ENCODE measurements at regions not wholly inside any gene's neighbourhood (a gene's known extent, or its start where the extent isn't known, plus 50 kb on each side); places are given as distances from the start of the nearest gene placed in this dataset.

GRCh38 chr12:124230789-124231188 lies 64.1 kb upstream of the RFLNA start:
- Histone ChIP-seq H3K27ac (no peak overlapping the region), H3K4me3 (no peak overlapping the region), H3K4me1 (replicated peaks in 1 of 2) (peaks cover 0 to 2% of the 10 kb centered on the region in 2 donors)
- no peak for ATAC-seq (replicated peaks in 6 of 8)
- WGBS, 10 experiments, result 65 to 100% (median 89%) methylated on average over 1 to 3 of the region's 3 CpGs; no CpG with 5 or more reads in 2 of the 10 experiments
- in situ Hi-C loops (cut with MboI; ENCODE audit: low pct_unique_long_range_greater_than_20kb in 2 of 9, low sequenced_read_pairs in 9 of 9, unreplicated experiment in 9 of 9), result no loop called here

- WGBS, 10 experiments, result 60 to 100% (median 94%) methylated on average over 1 to 10 of the region's 19 CpGs; no CpG with 5 or more reads in 1 of the 10 experiments
- Histone ChIP-seq H3K4me1 (replicated peaks in 1 of 2) (peaks cover 0 to 2% of the 10 kb centered on the region in 2 donors), H3K4me3 (no peak overlapping the region), H3K27ac (no peak overlapping the region)
- ATAC-seq (replicated peaks in 6 of 8), result peak in 1 of 8 experiments; percentile 61
- in situ Hi-C loops (cut with MboI; ENCODE audit: low pct_unique_long_range_greater_than_20kb in 2 of 9, low sequenced_read_pairs in 9 of 9, unreplicated experiment in 9 of 9), result no loop called here
These were observed 62.8 kb upstream of the RFLNA start for GRCh38 chr12:124231980-124232653.

GRCh38 chr12:124232654-124232987 lies 62.3 kb upstream of the RFLNA start:
- Histone ChIP-seq H3K4me3 (no peak overlapping the region), H3K4me1 (replicated peaks in 1 of 2) (peaks cover 0 to 2% of the 10 kb centered on the region in 2 donors), H3K27ac (no peak overlapping the region)
- WGBS, 10 experiments, result 33 to 90% (median 86%) methylated on average over 1 to 3 of the region's 3 CpGs; no CpG with 5 or more reads in 4 of the 10 experiments
- in situ Hi-C loops (cut with MboI; ENCODE audit: low pct_unique_long_range_greater_than_20kb in 2 of 9, low sequenced_read_pairs in 9 of 9, unreplicated experiment in 9 of 9), result no loop called here
- no peak for ATAC-seq (replicated peaks in 6 of 8)

GRCh38 chr12:124233041-124233796 lies 61.7 kb upstream of the RFLNA start:
- Histone ChIP-seq H3K4me3 (no peak overlapping the region), H3K27ac (no peak overlapping the region), H3K4me1 (replicated peaks in 1 of 2) (peaks cover 0 to 2% of the 10 kb centered on the region in 2 donors)
- in situ Hi-C loops (cut with MboI; ENCODE audit: low pct_unique_long_range_greater_than_20kb in 2 of 9, low sequenced_read_pairs in 9 of 9, unreplicated experiment in 9 of 9), result no loop called here
- WGBS, 10 experiments, result 40 to 100% (median 87%) methylated on average over 1 to 5 of the region's 5 CpGs; no CpG with 5 or more reads in 2 of the 10 experiments
- ATAC-seq (replicated peaks in 6 of 8), result peak in 2 of 8 experiments; percentile 38 to 79

GRCh38 chr12:124233846-124234640 lies 60.9 kb upstream of the RFLNA start:
- ATAC-seq (replicated peaks in 6 of 8), result peak in 2 of 8 experiments; percentile 22 to 53
- Histone ChIP-seq H3K4me1 (replicated peaks in 1 of 2) (no peaks in the 10 kb centered on the region), H3K27ac (no peak overlapping the region), H3K4me3 (no peak overlapping the region)
- in situ Hi-C loops (cut with MboI; ENCODE audit: low pct_unique_long_range_greater_than_20kb in 2 of 9, low sequenced_read_pairs in 9 of 9, unreplicated experiment in 9 of 9), result no loop called here
- WGBS, 10 experiments, result 16 to 100% (median 83%) methylated on average over 1 to 6 of the region's 8 CpGs; no CpG with 5 or more reads in 1 of the 10 experiments

GRCh38 chr12:124236625-124237031 lies 58.3 kb upstream of the RFLNA start:
- in situ Hi-C loops (cut with MboI; ENCODE audit: low pct_unique_long_range_greater_than_20kb in 2 of 9, low sequenced_read_pairs in 9 of 9, unreplicated experiment in 9 of 9), result no loop called here
- WGBS, 10 experiments, result 0 to 100% (median 72%) methylated on average over 1 to 5 of the region's 5 CpGs; no CpG with 5 or more reads in 2 of the 10 experiments
- no peak overlapping the region for H3K27ac ChIP-seq
- H3K4me3 ChIP-seq, result no peak overlapping the region
- peak in 1 of 8 experiments; percentile 56 for ATAC-seq (replicated peaks in 6 of 8)
- no peaks in the 10 kb centered on the region for H3K4me1 ChIP-seq (replicated peaks in 1 of 2)

- H3K27ac ChIP-seq, result no peak overlapping the region
- in situ Hi-C loops (cut with MboI; ENCODE audit: low pct_unique_long_range_greater_than_20kb in 2 of 9, low sequenced_read_pairs in 9 of 9, unreplicated experiment in 9 of 9), result no loop called here
- no peak for ATAC-seq (replicated peaks in 6 of 8)
- WGBS, 10 experiments, result 20 to 80% (median 60%) methylated on average over 1 to 4 of the region's 4 CpGs; no CpG with 5 or more reads in 3 of the 10 experiments
- no peak overlapping the region for H3K4me3 ChIP-seq
- H3K4me1 ChIP-seq (replicated peaks in 1 of 2), result no peaks in the 10 kb centered on the region
These were observed 56.0 kb upstream of the RFLNA start for GRCh38 chr12:124238886-124239285.

GRCh38 chr12:124240493-124240892 lies 54.4 kb upstream of the RFLNA start:
- Histone ChIP-seq H3K4me3 (no peak overlapping the region), H3K4me1 (replicated peaks in 1 of 2) (no peaks in the 10 kb centered on the region), H3K27ac (no peak overlapping the region)
- 100% methylated on average over 1 of the region's 1 CpG; no CpG with 5 or more reads in 7 of the 10 experiments for WGBS, 10 experiments
- in situ Hi-C loops (cut with MboI; ENCODE audit: low pct_unique_long_range_greater_than_20kb in 2 of 9, low sequenced_read_pairs in 9 of 9, unreplicated experiment in 9 of 9), result no loop called here
- ATAC-seq (replicated peaks in 6 of 8), result peak in 1 of 8 experiments; percentile 78

GRCh38 chr12:124241776-124242528 lies 52.9 kb upstream of the RFLNA start:
- WGBS, 10 experiments, result 29 to 89% (median 74%) methylated on average over 1 to 14 of the region's 17 CpGs; no CpG with 5 or more reads in 2 of the 10 experiments
- H3K27ac ChIP-seq, result no peak overlapping the region
- in situ Hi-C loops (cut with MboI; ENCODE audit: low pct_unique_long_range_greater_than_20kb in 2 of 9, low sequenced_read_pairs in 9 of 9, unreplicated experiment in 9 of 9), result no loop called here
- no peaks in the 10 kb centered on the region for H3K4me1 ChIP-seq (replicated peaks in 1 of 2)
- no peak overlapping the region for H3K4me3 ChIP-seq
- ATAC-seq (replicated peaks in 6 of 8), result no peak

GRCh38 chr12:124242529-124243065 lies 52.3 kb upstream of the RFLNA start:
- no peak overlapping the region for H3K4me3 ChIP-seq
- 31 to 90% (median 60%) methylated on average over 2 to 9 of the region's 9 CpGs; no CpG with 5 or more reads in 3 of the 10 experiments for WGBS, 10 experiments
- in situ Hi-C loops (cut with MboI; ENCODE audit: low pct_unique_long_range_greater_than_20kb in 2 of 9, low sequenced_read_pairs in 9 of 9, unreplicated experiment in 9 of 9), result no loop called here
- no peaks in the 10 kb centered on the region for H3K4me1 ChIP-seq (replicated peaks in 1 of 2)
- H3K27ac ChIP-seq, result no peak overlapping the region
- ATAC-seq (replicated peaks in 6 of 8), result no peak

GRCh38 chr12:124243936-124244335 lies 51.0 kb upstream of the RFLNA start:
- in situ Hi-C loops (cut with MboI; ENCODE audit: low pct_unique_long_range_greater_than_20kb in 2 of 9, low sequenced_read_pairs in 9 of 9, unreplicated experiment in 9 of 9), result no loop called here

More at GRCh38 chr12:124243936-124244335, 51.0 kb upstream of the RFLNA start:
- no peak for ATAC-seq (replicated peaks in 6 of 8)
- H3K27ac ChIP-seq, result no peak overlapping the region
- no peak overlapping the region for H3K4me3 ChIP-seq
- WGBS, 10 experiments, result 83 to 100% (median 97%) methylated on average over 1 to 4 of the region's 4 CpGs; no CpG with 5 or more reads in 1 of the 10 experiments
- no peaks in the 10 kb centered on the region for H3K4me1 ChIP-seq (replicated peaks in 1 of 2)

All from motor neuron (in vitro differentiated cells).